GM18909 (cell line): ENCODE measurements at regions not wholly inside any gene's neighbourhood (a gene's known extent, or its start where the extent isn't known, plus 50 kb on each side); places are given as distances from the start of the nearest gene placed in this dataset.
A peak's percentile ranks its signal among the peaks of the same experiment; 100 is the strongest.
"Not testable (repeated sequence)": the region's sequence is repeated elsewhere in the genome, so short reads cannot be mapped to it uniquely, and the experiment has no call there.

ENCODE experiments used
- ATAC-seq: cut with Tn5 transposase; IDR thresholded peaks from one replicate; pipeline ENCODE4 v1.9.1; 2021; ENCODE audit warnings: mild to moderate bottlenecking; ENCODE audit not compliant: unreplicated experiment, poor library complexity

DNA sequence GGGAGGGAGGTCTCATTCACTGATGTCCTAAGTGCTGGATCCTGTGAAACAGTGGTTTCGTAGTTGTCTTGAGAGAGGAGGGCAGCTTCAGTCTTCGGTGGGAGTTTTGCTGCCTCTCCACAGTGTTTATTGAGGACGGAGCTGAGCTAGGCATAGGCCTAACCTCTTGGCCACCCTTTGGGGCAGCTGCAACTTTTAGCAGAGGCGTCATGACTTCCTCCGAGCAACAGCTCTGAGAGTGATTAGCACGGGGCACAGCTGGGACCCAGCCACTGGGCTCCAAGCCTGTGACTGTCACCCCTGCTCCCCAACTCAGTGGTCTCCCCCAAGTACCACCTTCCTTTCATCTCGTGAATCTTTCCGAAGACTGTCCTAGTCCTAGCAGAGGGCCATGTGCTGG lies 139.9 kb upstream of the NCOR2 start:
- ATAC-seq, result no peak

DNA sequence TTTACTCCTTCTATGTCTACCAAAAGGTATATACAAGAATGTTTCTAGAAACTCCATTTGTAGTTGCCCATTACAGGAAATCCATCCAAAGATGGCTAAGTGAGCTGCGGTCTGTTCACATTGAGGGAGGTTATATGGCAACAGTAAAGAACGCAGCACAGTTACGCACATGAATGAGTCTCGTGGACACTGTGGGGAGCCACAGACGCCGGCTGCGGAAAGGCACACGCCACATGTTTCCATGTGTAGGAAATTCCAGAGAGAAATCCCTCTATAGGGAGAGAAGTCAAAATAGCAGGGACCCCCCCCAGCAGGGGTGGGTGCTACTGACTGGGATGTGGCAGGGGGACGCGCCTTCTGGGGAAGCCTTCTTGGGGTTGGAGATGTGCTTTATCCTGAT lies 139.0 kb upstream of the NCOR2 start:
- no peak for ATAC-seq

DNA sequence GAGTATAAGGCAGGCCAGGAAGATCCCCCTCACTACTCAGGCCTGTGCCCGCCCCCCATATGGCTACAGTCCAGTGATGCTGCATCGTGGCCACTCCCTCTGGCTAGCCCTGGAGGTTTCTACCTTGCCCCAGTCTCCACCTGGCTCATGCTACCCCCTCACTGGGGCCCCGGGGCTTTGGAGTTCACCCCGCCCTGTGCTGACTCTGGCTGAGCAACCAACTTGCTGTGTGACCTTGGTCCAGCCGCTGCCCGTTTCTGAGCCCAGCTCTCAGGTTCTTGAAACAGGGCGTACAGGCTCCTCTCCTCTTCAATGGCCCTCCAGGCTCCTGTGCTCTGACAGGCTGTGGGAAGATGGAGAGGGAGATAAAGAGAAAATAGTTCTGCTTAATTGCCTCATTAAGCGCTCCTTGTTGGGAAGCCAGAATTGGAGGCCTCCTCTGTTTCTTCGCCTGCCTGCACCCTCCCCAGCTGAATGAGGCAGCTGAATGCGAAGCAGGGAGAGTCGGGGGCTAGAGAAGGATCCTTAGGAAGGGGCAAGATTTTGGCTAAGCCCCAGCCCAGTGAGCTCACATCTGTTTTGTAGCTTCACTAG lies 138.2 kb upstream of the NCOR2 start:
- no peak for ATAC-seq

DNA sequence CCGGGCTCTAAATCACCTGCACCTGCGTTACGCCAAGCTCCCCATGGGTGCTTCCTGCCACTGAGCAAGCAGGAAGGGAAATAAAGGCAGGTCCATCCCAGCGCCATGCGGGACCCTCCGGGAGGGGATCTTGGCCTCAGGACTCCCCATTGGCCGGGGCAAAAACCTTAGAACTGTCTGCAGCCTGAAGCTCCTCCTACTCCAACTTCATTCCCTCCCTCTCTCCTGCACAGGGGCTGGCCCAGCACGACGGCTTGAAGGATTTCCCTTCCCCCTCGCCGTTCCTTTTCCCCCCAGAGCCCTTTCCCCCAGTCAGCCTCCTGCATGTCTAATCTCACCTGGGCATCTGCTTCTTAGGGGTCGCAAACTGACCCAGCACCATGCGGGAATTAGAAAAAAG lies 137.2 kb upstream of the NCOR2 start:
- ATAC-seq, result no peak

DNA sequence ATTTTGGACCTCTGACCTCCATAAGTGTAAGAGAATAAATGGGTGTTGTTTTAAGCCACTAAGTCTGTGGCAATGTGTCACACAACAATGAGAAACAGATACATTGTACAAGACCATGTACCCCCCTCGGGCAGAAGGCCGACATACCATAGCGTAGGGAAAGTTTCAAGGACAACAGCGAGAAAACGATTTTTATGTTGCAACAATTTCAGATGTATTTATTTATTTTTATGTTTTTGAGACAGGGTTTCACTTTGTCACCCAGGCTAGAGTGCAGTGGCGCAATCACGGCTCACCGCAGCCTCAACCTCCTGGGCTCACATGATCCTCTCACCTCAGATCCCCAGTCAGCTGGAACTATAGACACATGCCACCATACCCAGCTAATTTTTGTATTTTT lies 136.4 kb upstream of the NCOR2 start:
- no peak for ATAC-seq

DNA sequence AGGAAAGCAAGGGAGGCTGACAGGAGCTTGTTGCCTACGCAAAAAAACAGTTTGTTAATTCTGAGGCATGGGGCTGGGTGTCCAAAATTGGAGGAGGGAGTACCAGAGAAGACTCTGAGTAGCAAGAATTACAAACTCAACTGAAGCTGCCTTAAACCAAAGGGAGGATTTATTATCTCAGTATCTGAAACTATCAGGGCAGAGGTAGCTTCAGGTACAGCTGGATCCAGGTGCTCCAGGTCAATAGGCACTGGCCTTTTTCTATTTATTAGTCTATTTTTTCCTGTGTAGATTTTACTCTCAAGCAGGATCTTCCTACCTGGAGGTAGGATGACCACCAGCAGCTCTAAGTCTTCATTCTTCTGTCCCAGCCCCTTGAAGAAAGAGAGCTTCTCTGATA lies 135.3 kb upstream of the NCOR2 start:
- ATAC-seq, result no peak

DNA sequence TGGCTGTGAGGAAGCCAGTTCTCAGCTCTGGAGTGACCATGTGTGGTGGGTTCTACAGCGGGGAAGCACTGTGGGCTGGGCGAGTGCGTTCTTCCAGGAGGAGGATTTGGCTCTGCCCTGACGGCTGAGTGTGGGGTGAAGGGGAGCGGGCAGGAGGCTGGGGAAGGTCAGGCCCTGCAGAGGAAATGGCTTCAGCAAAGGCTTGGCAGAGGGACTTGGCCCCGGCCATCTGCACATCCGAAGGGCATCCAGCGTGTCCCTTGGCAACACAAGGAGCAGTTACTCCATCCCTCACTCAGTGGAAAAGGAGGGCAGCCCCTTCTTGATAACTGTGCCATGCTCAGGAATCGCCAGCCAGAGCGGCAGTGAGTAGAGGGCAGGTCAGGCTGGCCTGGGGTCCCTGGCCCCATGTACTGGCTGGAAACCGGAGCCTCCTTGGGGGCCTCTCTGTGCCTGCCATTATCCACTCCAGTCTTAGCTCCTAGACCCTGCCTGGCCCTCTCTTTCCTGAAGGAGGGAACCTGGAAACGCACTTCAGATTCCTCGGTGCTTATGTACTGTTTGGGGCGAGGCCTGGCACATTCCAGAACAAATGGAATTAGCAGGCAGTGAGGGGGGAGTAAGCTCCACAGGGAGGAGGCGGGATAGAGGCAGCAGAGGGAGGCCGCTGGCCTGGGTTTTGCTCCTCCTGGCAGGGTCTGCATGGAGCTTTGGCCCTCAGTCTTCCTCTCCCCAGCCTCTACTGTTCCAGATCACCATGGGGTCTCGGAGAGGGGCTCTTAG lies 133.6 kb upstream of the NCOR2 start:
- ATAC-seq, result no peak

DNA sequence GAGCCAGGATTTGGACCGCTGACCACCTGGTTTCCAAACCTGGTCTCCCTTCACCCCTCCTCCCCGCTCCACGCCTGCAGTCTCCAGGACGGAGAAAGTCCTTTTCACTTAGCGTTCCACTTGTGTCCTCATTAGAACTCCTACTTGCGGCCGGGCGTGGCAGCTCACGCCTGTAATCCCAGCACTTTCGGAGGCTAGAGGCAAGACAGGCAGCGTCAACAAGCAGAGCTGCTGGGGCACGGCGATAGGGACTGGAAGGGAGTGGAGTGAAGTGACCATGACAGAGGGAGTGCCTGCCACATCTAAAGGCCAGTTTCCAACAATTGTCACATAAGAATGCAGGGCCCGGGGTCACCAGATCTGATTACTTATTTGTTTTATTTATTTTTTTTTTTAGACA lies 132.5 kb upstream of the NCOR2 start:
- ATAC-seq, result no peak

DNA sequence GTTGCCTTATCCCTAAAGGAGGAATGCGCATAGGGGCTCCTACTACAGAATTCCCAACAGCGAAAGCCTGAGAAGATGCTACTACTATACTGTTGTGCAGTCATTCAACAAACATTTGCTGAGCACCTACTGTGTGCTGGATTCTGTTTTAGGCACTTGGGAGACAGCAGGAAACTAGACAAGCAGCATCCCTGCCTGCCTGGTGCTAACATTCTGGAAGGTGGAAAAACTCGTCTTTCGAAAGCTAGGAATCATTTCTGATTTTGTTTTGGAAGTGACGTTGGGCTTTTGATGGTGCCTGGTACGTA lies 131.5 kb upstream of the NCOR2 start:
- ATAC-seq, result no peak

DNA sequence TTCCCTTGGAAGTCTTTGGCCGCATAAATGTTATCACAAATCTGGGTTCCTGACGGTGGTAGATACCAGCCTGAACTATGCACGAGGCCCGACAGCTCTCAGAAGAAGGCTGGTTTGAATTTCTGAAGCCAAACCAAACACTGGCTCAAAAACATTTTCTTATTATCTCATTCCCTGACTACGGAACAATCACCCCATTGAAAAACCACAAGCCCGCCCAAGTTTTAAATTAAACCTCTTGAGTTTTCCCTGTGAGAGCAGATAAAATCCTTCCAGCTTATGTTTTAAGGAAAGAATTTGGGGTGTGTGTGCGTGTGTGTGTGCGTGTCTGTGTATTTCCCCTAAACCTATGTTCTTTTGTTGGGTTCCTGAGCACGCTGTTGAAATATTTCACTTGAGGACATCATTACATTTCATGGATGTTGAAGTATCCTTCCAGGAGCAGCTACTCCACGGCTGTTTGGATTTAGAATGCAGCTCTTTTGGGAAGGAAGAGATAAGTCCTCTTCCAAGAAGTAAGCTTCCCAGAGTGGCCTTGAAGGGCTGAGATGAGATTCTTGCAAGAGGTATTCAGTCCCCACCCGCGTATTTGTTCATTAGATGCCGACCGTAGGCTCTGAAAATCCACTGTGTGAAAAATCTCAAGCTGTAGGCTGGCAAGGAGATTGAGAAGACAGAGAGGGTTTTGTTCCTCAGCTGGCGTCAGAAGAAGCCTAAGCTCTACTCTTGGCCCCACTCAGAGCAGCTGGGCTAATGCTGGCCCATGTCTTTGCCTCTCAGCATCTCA lies 131.0 kb upstream of the NCOR2 start:
- no peak for ATAC-seq

DNA sequence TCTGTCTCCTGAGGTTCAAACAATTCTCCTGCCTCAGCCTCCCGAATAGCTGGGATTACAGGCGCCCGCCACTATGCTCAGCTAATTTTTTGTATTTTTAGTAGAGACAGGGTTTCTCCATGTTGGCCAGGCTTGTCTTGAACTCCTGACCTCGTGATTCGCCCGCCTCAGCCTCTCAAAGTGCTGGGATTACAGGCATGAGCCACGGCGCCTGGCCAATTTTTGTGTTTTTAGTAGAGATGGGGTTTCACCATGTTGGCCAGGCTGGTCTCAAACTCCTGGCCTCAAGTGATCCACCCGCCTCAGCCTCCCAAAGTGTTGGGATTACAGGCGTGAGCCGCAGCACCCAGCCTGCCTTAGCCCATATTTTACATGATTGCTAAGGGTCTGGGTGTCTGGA lies 130.3 kb upstream of the NCOR2 start:
- not testable (repeated sequence) for ATAC-seq

DNA sequence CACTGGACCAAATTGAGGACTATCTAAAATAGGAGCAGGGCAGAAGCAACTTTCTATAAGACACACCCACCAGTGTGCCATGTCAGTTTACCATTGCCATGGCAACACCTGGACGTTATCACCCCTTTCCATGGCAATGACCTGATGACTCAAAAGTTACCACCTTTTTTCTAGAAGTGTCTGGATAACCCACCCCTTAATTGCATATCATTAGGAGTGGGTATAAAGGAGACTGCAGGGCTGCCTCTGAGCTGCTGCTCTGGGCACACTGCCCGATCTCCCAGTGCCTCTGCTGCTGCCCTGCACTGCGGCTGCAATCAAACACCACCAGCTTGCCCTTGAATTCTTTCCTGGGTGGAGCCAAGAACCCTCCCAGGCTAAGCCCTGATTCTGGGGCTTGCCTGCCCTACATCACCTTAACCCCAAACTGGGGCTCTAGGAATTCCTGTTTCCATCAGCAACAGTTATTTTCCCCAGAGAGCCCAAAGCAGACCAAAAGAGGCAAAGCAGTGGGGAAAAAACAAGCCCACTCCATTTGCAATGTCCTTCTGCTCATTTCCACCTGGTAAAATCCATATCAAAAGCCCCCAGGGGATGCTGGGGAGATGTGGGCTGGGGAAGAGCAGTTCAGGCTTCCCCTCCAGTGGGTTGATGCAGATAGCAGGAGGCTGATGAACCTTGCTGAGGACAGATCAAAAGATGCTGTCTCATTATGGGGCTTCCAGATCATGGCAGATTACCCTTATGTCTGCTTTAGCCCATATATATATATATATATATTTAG lies 129.5 kb upstream of the NCOR2 start:
- ATAC-seq, result no peak

DNA sequence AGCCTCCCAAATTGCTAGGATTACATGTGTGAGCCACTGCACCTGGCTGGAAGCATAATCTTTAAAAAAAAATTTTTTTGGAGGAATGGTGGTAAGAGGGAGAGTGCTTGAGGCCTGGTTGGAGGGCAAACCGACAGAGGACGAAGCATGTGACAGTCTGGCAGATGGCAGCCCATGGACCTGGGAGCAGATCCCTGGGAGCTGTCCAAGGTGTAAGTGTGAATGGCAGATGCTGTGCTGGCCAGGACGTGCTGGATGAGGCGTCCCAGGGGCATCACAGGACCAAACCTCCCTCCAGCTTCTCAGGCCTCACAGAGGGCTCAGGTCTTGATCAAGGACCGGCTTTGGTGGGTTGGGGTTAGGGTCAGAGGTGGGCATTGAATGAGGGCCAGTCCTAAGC lies 128.4 kb upstream of the NCOR2 start:
- no peak for ATAC-seq

DNA sequence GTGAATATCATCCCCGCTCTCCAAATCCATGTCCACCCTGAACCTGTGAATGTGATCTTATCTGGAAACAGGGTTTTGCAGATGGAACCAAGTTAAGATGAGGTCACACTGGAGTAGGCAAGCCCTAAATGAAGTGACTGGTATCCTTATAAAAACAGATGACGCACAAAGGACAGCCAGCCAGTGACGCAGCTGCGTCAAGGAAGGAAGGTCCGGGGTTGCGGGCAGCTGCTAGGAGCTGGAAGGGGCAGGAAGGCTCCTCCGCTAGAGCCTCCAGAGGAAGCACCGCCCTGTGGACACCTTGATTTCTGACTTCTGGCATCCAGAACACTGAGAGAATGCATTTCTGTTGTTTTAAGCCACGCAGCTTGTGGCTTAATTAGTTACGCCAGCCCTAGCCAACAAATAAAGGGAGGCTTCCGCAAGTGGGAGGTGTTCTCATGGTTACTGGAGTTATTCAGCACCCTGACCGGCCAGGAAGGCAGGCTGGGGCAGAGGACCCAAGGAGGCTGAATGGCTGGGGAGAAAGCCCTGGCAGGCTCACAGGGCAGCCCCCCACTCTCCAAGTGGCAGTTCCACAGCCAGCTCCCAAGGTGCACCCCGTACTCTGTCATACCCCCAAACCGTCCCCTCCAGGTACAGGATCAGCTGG lies 127.6 kb upstream of the NCOR2 start:
- no peak for ATAC-seq

DNA sequence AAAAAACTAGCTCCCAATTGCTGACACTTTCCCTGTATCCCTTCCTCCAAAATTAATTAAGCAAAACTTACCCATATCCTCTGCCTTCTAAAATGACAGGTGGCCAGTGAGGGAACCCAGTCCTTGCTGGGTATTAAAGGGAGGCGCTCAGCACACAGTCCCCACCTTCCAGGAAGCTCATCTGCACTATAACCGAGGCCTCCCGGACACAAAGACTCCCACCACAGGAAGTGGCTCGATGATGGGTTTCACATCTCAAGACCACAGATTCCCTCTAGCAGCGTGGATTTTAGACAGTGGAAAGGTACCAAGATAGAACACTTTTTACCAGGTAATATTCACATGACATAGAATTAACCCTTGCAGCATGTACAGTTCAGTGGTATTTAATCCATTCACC lies 126.8 kb upstream of the NCOR2 start:
- peak; percentile 72 for ATAC-seq

DNA sequence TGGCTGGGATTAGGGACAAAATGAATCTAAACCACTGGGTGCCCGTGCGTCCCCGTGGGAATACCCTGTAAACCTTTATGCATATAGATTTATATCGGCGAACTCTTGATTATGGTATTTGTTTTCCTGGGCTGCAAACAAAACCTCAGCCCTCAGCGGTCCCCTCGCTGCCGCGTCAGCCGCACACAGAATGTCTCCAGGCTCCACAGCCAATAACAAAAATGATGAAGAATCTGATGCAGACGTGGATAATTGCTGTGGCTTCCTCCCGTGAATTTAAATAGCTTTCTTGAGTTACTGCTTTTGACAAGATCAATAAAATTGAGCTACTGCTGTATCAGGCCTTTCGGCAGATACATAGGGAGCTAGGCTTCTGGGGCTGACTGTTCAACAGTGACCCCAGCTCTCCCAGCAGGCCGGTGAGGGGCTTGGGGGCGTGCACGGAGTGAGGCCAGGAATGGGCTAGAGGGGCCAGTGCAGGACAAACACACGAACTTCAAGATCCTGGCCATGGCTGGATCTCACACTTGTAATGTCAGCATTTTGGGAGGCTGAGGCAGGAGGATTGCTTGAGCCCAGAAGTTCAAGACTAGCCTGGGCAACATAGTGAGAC lies 125.8 kb upstream of the NCOR2 start:
- no peak for ATAC-seq

DNA sequence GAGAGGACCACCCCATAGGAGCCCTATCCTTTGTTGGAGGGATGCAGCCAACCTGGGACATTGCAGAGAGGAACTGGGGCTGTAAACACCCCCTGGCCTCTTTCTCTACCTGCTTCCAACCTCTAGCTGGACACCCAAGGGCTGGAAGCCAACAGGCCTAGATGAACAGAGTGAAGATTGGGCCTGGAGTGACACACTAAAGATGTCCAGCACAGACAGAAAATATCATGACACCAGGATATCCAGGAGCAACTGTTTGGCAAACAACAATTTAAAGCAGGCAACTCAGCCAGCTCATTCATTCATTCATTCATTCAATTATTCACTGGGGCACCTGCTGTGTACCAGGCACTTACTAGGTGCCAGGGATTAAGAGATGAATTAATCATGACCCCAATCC lies 125.0 kb upstream of the NCOR2 start:
- no peak for ATAC-seq

DNA sequence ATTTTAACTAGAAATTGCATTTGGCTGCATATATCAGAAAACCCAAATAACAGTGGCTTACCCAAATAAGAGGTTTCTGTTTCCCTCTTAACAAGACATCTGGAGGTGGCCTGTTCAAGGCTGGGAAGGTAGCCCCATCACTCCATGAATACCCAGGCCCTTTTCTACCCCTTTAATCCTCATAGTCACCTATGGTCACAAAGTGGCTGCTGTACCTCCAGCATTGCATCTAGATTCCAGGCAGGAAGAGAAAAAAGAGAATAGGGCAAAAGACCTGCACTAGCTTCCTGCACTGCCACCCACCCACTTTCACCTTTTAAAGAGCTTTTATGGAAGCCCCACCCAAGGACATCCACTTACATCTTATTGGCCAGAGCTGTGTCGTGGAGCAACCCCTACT lies 124.0 kb upstream of the NCOR2 start:
- ATAC-seq, result no peak

DNA sequence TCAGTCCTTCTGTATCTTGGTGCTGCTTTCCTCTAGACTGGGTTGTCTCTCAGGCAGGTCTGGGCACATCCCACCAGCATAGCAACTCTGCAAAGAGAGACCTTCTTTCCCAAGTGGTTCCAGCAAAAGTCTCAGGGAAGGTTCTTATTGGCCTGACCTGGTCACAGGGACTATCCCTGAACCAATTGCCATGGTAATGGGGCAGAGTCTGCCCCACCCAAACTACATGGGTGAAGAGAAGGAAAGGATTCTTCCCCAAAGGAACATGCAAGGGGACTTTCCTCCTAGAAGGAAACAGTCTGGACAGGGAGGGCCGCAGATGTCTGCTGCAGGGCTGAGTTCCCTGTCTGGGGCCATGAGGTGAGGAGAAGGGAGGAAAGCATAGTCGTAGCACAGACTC lies 122.2 kb upstream of the NCOR2 start:
- no peak for ATAC-seq

DNA sequence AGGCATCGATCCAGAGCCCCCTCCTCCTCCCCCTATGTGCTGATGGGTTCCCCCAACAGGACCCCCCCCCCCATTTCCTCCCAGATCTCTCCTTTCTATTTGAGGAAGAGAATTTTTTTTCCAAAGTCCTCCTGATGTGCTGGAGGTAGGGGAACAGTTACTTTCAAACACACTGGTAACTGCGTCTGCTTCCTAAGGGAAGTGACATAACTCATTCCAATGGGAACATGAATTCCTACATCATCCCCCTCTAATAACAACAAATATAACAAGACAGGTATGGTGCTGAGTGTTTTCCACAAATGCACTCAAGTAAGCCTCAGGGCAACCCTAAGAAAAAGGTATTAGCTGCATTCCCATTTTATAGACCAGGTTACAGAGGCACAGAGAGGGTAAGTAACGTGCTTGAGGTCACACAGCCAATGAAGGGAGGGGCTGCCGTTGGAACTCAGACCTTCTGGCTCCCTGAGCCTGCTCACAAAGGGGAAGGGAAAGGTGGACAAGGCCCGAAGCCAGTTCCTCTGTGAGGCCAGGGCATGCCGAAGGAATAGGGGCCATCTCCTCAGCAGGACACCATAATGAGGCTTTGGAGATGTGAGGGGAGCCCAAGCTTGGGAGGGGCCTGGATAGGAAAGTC lies 121.1 kb upstream of the NCOR2 start:
- no peak for ATAC-seq
